Fibroblast of skin of back (primary cell): ENCODE measurements at regions not wholly inside any gene's neighbourhood (a gene's known extent, or its start where the extent isn't known, plus 50 kb on each side); places are given as distances from the start of the nearest gene placed in this dataset.
"Not testable (repeated sequence)": the region's sequence is repeated elsewhere in the genome, so short reads cannot be mapped to it uniquely, and the experiment has no call there.

Source experiments
- DNase-seq: peaks from one replicate; pipeline ENCODE4 v3.0.0-alpha.2; 2013

- no peak for DNase-seq
Observed at GRCh38 chr2:78749638-78750037, 275.9 kb upstream of the REG3G start.

- DNase-seq: no peak
Observed at GRCh38 chr2:78750219-78750618, 275.3 kb upstream of the REG3G start.

GRCh38 chr2:78754930-78755329 is 270.6 kb upstream of the REG3G start:
- no peak for DNase-seq

- no peak for DNase-seq
Observed at GRCh38 chr2:78757191-78757590, 268.3 kb upstream of the REG3G start.

GRCh38 chr2:78757640-78758039 is 267.9 kb upstream of the REG3G start:
- DNase-seq: no peak

GRCh38 chr2:78758765-78759164 is 266.7 kb upstream of the REG3G start:
- DNase-seq: not testable (repeated sequence)

GRCh38 chr2:78766459-78766858 is 259.0 kb upstream of the REG3G start:
- no peak for DNase-seq

- DNase-seq: no peak
Observed at GRCh38 chr2:78768016-78768415, 257.5 kb upstream of the REG3G start.

- DNase-seq: no peak
Observed at GRCh38 chr2:78775291-78775690, 250.2 kb upstream of the REG3G start.

- DNase-seq: no peak
Observed at GRCh38 chr2:78778756-78779510, 246.6 kb upstream of the REG3G start.

GRCh38 chr2:78779761-78780160 is 245.7 kb upstream of the REG3G start:
- DNase-seq: no peak

- DNase-seq: no peak
Observed at GRCh38 chr2:78780256-78780655, 245.2 kb upstream of the REG3G start.

GRCh38 chr2:78780864-78781583 is 244.5 kb upstream of the REG3G start:
- no peak for DNase-seq

GRCh38 chr2:78782196-78782595 is 243.3 kb upstream of the REG3G start:
- no peak for DNase-seq

- DNase-seq: no peak
Observed at GRCh38 chr2:78811955-78812610, 213.4 kb upstream of the REG3G start.

- no peak for DNase-seq
Observed at GRCh38 chr2:78814331-78814986, 211.0 kb upstream of the REG3G start.

- no peak for DNase-seq
Observed at GRCh38 chr2:78817430-78817829, 208.1 kb upstream of the REG3G start.

- DNase-seq: no peak
Observed at GRCh38 chr2:78832481-78832880, 193.0 kb upstream of the REG3G start.

- DNase-seq: no peak
Observed at GRCh38 chr2:78839259-78839658, 186.2 kb upstream of the REG3G start.

- DNase-seq: not testable (repeated sequence)
Observed at GRCh38 chr2:78840311-78840710, 185.2 kb upstream of the REG3G start.

GRCh38 chr2:78845664-78846185 is 179.8 kb upstream of the REG3G start:
- no peak for DNase-seq

- DNase-seq: no peak
Observed at GRCh38 chr2:78861546-78861945, 164.0 kb upstream of the REG3G start.

- DNase-seq: no peak
Observed at GRCh38 chr2:78864205-78864604, 161.3 kb upstream of the REG3G start.
